BLaER1 treated with 17β-estradiol and CSF1 and Interleukin-3, amounts not matched to agents 10 nM and 100 nM (cell line): ENCODE measurements at regions not wholly inside any gene's neighbourhood (a gene's known extent, or its start where the extent isn't known, plus 50 kb on each side); places are given as distances from the start of the nearest gene placed in this dataset.

Experiments used
- H3K27ac ChIP-seq, 11 experiments: shearing (Covaris generic); formaldehyde crosslinking; 2 replicates each; pipeline ENCODE4 v1.8.1; 2022
- H3K27me3 ChIP-seq, 11 experiments: shearing (Covaris generic); formaldehyde crosslinking; 2 replicates each; pipeline ENCODE4 v1.8.1; 2022
- H3K36me3 ChIP-seq, 11 experiments: shearing (Covaris generic); formaldehyde crosslinking; 2 replicates each; pipeline ENCODE4 v1.8.1; 2022
- H3K4me1 ChIP-seq, 10 experiments: shearing (Covaris generic); formaldehyde crosslinking; 2 replicates each; pipeline ENCODE4 v1.8.1; 2022
- H3K4me2 ChIP-seq, 11 experiments: shearing (Covaris generic); formaldehyde crosslinking; 2 replicates each; pipeline ENCODE4 v1.8.1; 2022
- H3K4me3 ChIP-seq, 10 experiments: shearing (Covaris generic); formaldehyde crosslinking; 2 replicates each; pipeline ENCODE4 v1.8.1; 2022
- H3K9ac ChIP-seq, 11 experiments: shearing (Covaris generic); formaldehyde crosslinking; 2 replicates each; pipeline ENCODE4 v1.8.1; 2022
- H3K9me3 ChIP-seq, 11 experiments: shearing (Covaris generic); formaldehyde crosslinking; replicated peaks in 1 of 11; 2 replicates each; pipeline ENCODE4 v1.8.1; 2022
- H4K20me1 ChIP-seq, 11 experiments: shearing (Covaris generic); formaldehyde crosslinking; 2 replicates each; pipeline ENCODE4 v1.8.1; 2022
- Cebpa-rat ChIP-seq, 11 experiments: shearing (Covaris generic); IDR thresholded peaks; 2 replicates each; pipeline ENCODE4 v1.8.1; 2022

GRCh38 chr3:112741983-112742382, 101.0 kb upstream of the CCDC80 start:
- no peaks in the 10 kb centered on the region for H3K9me3 ChIP-seq
- H3K9ac ChIP-seq: no peak overlapping the region
- no peaks in the 10 kb centered on the region for H3K27me3 ChIP-seq
- H3K4me1 ChIP-seq: peaks cover 7 to 11% (median 10%) of the 10 kb centered on the region in 10 experiments; a peak in 19 of 20 replicates
- no peak overlapping the region for H3K4me3 ChIP-seq
- H3K36me3 ChIP-seq: no peaks in the 10 kb centered on the region
- H4K20me1 ChIP-seq: no peaks in the 10 kb centered on the region
- no peak overlapping the region for H3K27ac ChIP-seq
- no peak overlapping the region for H3K4me2 ChIP-seq
- no peak for TF ChIP-seq Cebpa-rat (IDR thresholded peaks at IDR 0.05)

GRCh38 chr3:112740835-112741234, 99.9 kb upstream of the CCDC80 start:
- H3K4me1 ChIP-seq: peaks cover 7 to 11% (median 10%) of the 10 kb centered on the region in 10 experiments; a peak in 19 of 20 replicates
- TF ChIP-seq Cebpa-rat (IDR thresholded peaks at IDR 0.05): no peak
- no peaks in the 10 kb centered on the region for H3K36me3 ChIP-seq
- no peak overlapping the region for H3K4me3 ChIP-seq
- no peak overlapping the region for H3K27ac ChIP-seq
- H3K27me3 ChIP-seq: no peaks in the 10 kb centered on the region
- H4K20me1 ChIP-seq: no peaks in the 10 kb centered on the region
- no peak overlapping the region for H3K4me2 ChIP-seq
- H3K9ac ChIP-seq: no peak overlapping the region
- no peaks in the 10 kb centered on the region for H3K9me3 ChIP-seq

GRCh38 chr3:112739252-112739965, 98.5 kb upstream of the CCDC80 start:
- Histone ChIP-seq H3K27me3 (no peaks in the 10 kb centered on the region), H3K4me2 (peak overlapping the region; percentile 7 to 65 (median 42); a peak in 19 of 22 replicates), H3K9me3 (no peaks in the 10 kb centered on the region), H3K4me3 (no peak overlapping the region), H3K36me3 (no peaks in the 10 kb centered on the region), H4K20me1 (no peaks in the 10 kb centered on the region), H3K9ac (no peak overlapping the region), H3K27ac (no peak overlapping the region), H3K4me1 (peaks cover 7 to 11% (median 10%) of the 10 kb centered on the region in 10 experiments; a peak in 19 of 20 replicates)
- no peak for TF ChIP-seq Cebpa-rat (IDR thresholded peaks at IDR 0.05)

- H3K36me3 ChIP-seq: no peaks in the 10 kb centered on the region
- no peaks in the 10 kb centered on the region for H4K20me1 ChIP-seq
- no peaks in the 10 kb centered on the region for H3K9me3 ChIP-seq
- peaks cover 7 to 11% (median 10%) of the 10 kb centered on the region in 10 experiments; a peak in 19 of 20 replicates for H3K4me1 ChIP-seq
- H3K4me3 ChIP-seq: no peak overlapping the region
- no peak overlapping the region for H3K27ac ChIP-seq
- no peak overlapping the region for H3K4me2 ChIP-seq
- no peaks in the 10 kb centered on the region for H3K27me3 ChIP-seq
- no peak for TF ChIP-seq Cebpa-rat (IDR thresholded peaks at IDR 0.05)
- no peak overlapping the region for H3K9ac ChIP-seq
Observed at GRCh38 chr3:112738366-112738765, 97.4 kb upstream of the CCDC80 start.

- Histone ChIP-seq H3K9me3 (no peaks in the 10 kb centered on the region), H3K4me2 (no peak overlapping the region), H3K27me3 (no peaks in the 10 kb centered on the region), H3K4me3 (no peak overlapping the region), H3K36me3 (no peaks in the 10 kb centered on the region), H4K20me1 (no peaks in the 10 kb centered on the region), H3K4me1 (peaks cover 7 to 11% (median 10%) of the 10 kb centered on the region in 10 experiments; a peak in 19 of 20 replicates), H3K9ac (no peak overlapping the region), H3K27ac (no peak overlapping the region)
- TF ChIP-seq Cebpa-rat (IDR thresholded peaks at IDR 0.05): no peak
Observed at GRCh38 chr3:112736805-112737566, 96.0 kb upstream of the CCDC80 start.

- no peaks in the 10 kb centered on the region for H3K36me3 ChIP-seq
- no peaks in the 10 kb centered on the region for H4K20me1 ChIP-seq
- no peak overlapping the region for H3K4me3 ChIP-seq
- H3K9ac ChIP-seq: no peak overlapping the region
- H3K4me1 ChIP-seq: peaks cover 7 to 11% (median 10%) of the 10 kb centered on the region in 10 experiments; a peak in 19 of 20 replicates
- H3K4me2 ChIP-seq: no peak overlapping the region
- H3K27ac ChIP-seq: no peak overlapping the region
- H3K9me3 ChIP-seq: no peaks in the 10 kb centered on the region
- no peaks in the 10 kb centered on the region for H3K27me3 ChIP-seq
- no peak for TF ChIP-seq Cebpa-rat (IDR thresholded peaks at IDR 0.05)
Observed at GRCh38 chr3:112736386-112736785, 95.4 kb upstream of the CCDC80 start.

GRCh38 chr3:112735926-112736325, 95.0 kb upstream of the CCDC80 start:
- H3K27me3 ChIP-seq: no peaks in the 10 kb centered on the region
- no peaks in the 10 kb centered on the region for H3K36me3 ChIP-seq
- no peak overlapping the region for H3K4me2 ChIP-seq
- peaks cover 7 to 11% (median 10%) of the 10 kb centered on the region in 10 experiments; a peak in 19 of 20 replicates for H3K4me1 ChIP-seq
- H3K4me3 ChIP-seq: no peak overlapping the region
- no peaks in the 10 kb centered on the region for H4K20me1 ChIP-seq
- H3K9ac ChIP-seq: no peak overlapping the region
- H3K27ac ChIP-seq: no peak overlapping the region
- no peak for TF ChIP-seq Cebpa-rat (IDR thresholded peaks at IDR 0.05)
- H3K9me3 ChIP-seq: no peaks in the 10 kb centered on the region

- Histone ChIP-seq H3K4me1 (peaks cover 4 to 7% (median 7%) of the 10 kb centered on the region in 10 experiments; a peak in 19 of 20 replicates), H3K27me3 (no peaks in the 10 kb centered on the region), H3K4me3 (no peak overlapping the region), H3K27ac (no peak overlapping the region), H3K36me3 (no peaks in the 10 kb centered on the region), H3K9ac (no peak overlapping the region), H3K4me2 (peak overlapping the region in 1 of 11 experiments; percentile 45; a peak in 2 of 22 replicates), H3K9me3 (no peaks in the 10 kb centered on the region), H4K20me1 (no peaks in the 10 kb centered on the region)
- TF ChIP-seq Cebpa-rat (IDR thresholded peaks at IDR 0.05): no peak
Observed at GRCh38 chr3:112734736-112735350, 93.9 kb upstream of the CCDC80 start.

GRCh38 chr3:112734171-112734570, 93.2 kb upstream of the CCDC80 start:
- Histone ChIP-seq H3K9ac (no peak overlapping the region), H3K4me2 (peak overlapping the region in 1 of 11 experiments; percentile 45; a peak in 1 of 22 replicates), H3K4me3 (no peak overlapping the region), H3K36me3 (no peaks in the 10 kb centered on the region), H3K9me3 (no peaks in the 10 kb centered on the region), H4K20me1 (no peaks in the 10 kb centered on the region), H3K4me1 (peaks cover 0 to under 1% (median under 1%) of the 10 kb centered on the region in 10 experiments; a peak in 8 of 20 replicates), H3K27ac (no peak overlapping the region), H3K27me3 (no peaks in the 10 kb centered on the region)
- TF ChIP-seq Cebpa-rat (IDR thresholded peaks at IDR 0.05): no peak
